ENCODE measurements at regions not wholly inside any gene's neighbourhood (a gene's known extent, or its start where the extent isn't known, plus 50 kb on each side); places are given as distances from the start of the nearest gene placed in this dataset.

DNA sequence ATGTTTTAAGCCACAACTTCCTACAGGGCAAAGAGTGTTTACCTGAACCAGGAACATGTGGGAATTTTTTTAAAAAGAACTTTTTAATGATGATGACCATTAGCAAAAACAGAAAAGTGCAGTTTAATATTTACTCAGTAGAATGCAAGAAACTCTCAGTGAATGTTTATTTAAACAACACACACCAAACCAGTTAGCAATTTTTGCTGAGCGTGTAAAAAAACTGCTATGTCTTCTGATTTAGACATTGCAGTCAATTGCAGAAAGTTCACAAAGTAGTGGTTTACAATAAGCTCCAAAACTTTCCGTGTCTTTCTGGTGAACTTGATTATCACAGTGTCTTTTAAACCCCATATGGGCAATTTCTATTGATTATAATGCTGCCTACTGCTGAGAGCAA lies 273.7 kb upstream of the DIAPH2 start:
- TF ChIP-seq CTCF (IDR thresholded peaks at IDR 0.05) = no peak
- TF ChIP-seq POLR2A (IDR thresholded peaks at IDR 0.05) = no peak
